GM11168 (cell line): ENCODE measurements at regions not wholly inside any gene's neighbourhood (a gene's known extent, or its start where the extent isn't known, plus 50 kb on each side); places are given as distances from the start of the nearest gene placed in this dataset.

Experiments used
- in situ Hi-C: fragments of 300-500 bp; cut with MboI; formaldehyde crosslinking; loops from one replicate; pipeline ENCODE4 v1.12.0; 2022; ENCODE audit warnings: low sequenced_read_pairs; ENCODE audit not compliant: unreplicated experiment

GRCh38 chr6:82017288-82017687 lies 230.3 kb downstream of the IBTK start:
- in situ Hi-C loops, result no loop called here

GRCh38 chr6:82015526-82015925 lies 232.0 kb downstream of the IBTK start:
- in situ Hi-C loops, result no loop called here

- in situ Hi-C loops, result no loop called here
Observed at GRCh38 chr6:82015043-82015442, 232.5 kb downstream of the IBTK start.

- in situ Hi-C loops, result no loop called here
Observed at GRCh38 chr6:82013561-82014530, 233.7 kb downstream of the IBTK start.

- in situ Hi-C loops, result no loop called here
Observed at GRCh38 chr6:82006027-82006738, 241.4 kb downstream of the IBTK start.

DNA sequence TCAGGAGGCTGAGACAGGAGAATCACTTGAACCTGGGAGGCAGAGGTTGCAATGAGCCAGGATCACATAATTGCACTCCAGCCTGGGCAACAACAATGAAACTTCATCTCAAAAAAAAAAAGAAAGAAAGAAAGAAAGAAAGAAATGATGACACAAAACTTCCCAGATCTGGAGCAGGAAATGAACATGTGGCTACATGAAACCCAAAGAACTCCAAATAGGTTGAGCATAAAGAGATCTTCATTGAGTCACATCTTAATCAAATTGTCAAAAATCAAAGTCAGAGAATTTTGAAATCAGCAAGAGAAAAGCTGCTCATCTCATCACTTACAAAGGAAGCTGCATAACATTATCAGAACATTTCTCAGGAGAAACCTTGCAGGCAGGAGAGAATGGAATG lies 247.0 kb downstream of the IBTK start:
- in situ Hi-C loops, result no loop called here

GRCh38 chr6:81999826-82000225 lies 247.3 kb upstream of the TENT5A start:
- in situ Hi-C loops, result no loop called here

DNA sequence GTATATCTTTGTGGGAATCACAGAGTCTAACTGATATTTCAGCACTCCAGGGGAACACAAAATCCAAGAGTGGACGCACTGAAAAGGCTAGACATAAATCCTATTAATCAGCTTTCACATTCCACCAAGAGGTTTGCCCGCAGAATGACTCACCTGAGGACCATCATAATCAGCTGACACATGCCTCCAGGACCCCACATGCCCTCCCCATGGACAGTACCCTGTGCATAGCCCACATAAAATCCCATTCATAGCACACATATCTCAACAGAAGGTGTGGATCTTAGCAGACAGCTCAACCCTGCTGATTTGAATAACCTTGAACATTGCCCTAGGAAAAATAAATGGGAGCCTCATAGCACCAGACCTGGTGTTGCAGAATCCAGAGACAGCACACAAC lies 246.8 kb upstream of the TENT5A start:
- in situ Hi-C loops, result no loop called here

DNA sequence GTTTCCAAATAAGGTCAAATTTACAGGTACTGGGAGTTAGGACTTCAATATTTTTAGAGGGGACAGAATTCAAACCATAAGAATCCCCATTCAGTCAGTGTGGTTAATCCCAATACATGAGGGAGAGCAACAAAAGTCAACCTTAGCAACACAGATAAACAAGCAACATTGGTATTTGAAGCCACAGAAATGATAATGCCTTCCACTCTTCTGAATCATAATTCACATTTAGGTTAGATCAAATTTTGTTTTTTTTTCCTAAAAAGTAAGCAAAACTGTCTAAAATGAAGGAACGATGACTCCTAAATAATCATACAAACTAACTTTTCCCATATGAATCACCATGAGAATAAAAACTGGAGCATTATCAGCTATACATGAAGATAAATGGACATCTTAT lies 246.0 kb upstream of the TENT5A start:
- in situ Hi-C loops, result no loop called here

- in situ Hi-C loops, result no loop called here
Observed at GRCh38 chr6:81997090-81997926, 244.8 kb upstream of the TENT5A start.

GRCh38 chr6:81996414-81996813 lies 243.9 kb upstream of the TENT5A start:
- in situ Hi-C loops, result no loop called here

DNA sequence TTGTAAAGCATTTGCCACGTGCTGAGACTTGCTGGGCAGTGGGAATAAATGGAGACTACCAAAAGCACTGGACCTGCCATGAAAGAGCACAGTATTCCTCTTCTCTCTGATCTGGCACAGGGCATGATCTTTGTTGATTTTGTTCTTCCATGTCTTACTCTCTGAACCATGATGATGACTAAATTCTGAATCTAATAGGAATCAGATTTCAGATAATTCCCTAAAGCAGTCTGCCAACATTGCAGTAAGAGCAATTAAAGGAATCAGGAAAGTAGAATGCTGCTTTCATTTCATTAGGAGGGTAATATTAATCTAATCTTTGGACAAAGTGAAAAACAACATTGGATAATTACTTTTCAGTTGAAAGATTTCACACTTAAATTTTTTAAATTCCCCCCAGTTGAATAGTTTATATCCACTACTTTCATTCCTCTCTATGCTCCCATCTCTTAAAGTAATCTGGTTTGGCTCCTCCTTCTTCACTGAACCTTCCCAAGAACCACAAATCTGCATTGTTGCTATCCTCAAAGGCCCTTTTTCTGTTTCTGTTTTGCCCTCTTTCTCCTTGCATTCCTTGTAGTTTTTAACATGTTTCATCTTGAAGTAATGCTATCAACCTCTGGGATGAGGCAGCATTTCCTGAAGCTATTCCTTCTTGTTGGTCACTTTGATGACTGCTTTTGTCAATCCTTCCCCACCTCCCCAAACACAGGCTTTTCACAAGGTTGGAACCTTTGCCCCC lies 243.2 kb upstream of the TENT5A start:
- in situ Hi-C loops, result no loop called here

GRCh38 chr6:81988871-81989270 lies 236.4 kb upstream of the TENT5A start:
- in situ Hi-C loops, result no loop called here

DNA sequence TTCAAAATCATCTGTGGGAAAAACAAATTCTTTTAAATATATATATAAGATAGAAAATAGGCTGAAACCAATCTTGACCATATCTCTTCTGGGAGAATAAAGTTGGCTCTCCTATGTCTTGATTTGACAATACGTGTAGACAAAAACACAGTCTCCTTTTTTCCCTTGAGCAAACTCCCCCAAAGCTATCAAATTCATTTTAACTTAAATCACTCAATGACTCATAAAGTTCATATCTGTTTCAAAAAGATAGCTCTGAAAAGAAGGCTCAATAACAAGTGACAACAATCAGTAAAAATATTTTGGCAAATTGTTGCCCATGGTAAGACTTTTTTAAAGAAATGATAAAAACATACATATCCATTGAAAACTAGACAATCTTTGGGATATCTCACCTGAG lies 236.0 kb upstream of the TENT5A start:
- in situ Hi-C loops, result no loop called here

DNA sequence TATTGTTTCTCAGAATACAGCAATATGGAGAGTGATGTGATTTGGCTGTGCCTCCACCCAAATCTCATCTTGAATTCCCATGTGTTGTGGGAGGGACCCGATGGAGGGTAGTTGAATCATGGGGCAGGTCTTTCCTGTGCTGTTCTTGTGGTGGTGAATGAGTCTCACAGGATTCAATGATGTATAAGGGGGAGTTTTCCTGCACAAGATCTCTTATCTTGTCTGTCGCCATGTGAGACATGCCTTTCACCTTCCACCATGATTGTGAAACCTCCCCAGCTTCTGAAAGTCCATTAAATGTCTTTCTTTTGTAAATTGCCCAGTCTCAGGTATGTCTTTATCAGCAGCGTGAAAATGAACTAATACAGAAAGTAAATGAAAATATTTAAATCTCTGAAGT lies 234.8 kb upstream of the TENT5A start:
- in situ Hi-C loops, result no loop called here

DNA sequence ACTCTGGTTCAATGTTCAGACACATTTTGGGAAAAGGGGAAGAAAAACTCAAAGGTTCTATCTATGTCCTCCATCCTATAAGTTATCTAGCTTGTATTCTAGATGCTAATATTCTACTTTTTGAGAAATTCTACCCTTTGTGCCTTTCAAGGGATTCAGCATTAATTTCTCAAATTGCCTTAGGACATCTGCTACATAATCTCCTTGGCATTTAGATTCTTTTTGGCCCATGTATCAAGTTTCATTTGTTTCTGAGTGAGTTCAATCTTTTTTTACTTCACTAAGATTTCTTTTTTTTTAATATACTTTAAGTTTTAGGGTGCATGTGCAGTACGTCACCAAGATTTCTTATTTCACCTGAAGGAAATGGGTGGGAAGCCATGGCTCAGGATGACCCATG lies 232.7 kb upstream of the TENT5A start:
- in situ Hi-C loops, result no loop called here

GRCh38 chr6:81984599-81984998 lies 232.1 kb upstream of the TENT5A start:
- in situ Hi-C loops, result loop anchor here (5.0 kb wide), 1 partner anchor 72 kb away; no protein-coding TSS in a partner anchor

DNA sequence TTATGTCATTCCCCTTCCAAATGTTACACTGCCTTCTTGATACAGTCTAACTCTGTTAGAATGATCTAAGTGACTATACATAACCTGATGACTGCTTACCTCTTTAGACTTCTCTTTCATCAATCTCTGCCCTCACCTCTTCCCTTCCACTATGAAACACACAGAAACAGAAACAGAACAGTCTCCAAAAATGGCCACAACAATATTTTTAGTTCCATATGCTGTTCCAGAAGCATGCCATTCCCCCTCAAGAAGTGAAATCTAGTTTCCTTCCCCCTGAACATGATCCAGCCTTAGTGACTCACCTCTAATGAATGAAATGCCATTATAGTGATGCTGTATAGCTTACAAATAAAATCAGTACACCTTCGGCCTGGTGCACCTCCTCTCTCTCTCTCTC lies 229.3 kb upstream of the TENT5A start:
- in situ Hi-C loops, result loop anchor here (5.0 kb wide), 1 partner anchor 70 kb away; no protein-coding TSS in a partner anchor

DNA sequence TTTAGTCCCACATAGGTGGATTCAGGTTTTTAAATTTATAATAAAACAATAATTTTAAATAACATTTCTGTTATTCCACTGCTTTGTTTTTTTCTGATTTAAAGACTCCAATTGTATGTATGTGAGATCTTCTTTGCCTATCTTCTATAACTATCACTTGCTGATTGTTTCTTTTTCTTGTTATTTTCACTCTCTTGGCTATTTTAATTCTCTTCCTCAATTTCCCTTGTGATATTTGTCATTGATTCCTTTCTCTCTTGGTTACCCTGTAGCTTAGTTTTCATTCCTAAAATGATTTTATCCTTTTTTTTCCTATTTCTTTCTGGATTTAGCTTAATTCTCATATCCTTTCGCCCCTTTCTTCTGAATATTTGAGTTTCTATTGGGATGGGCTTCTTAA lies 227.3 kb upstream of the TENT5A start:
- in situ Hi-C loops, result loop anchor here (5.0 kb wide), 1 partner anchor 67 kb away; no protein-coding TSS in a partner anchor

GRCh38 chr6:81979329-81979728 lies 226.8 kb upstream of the TENT5A start:
- in situ Hi-C loops, result no loop called here
